ENCODE measurements at regions not wholly inside any gene's neighbourhood (a gene's known extent, or its start where the extent isn't known, plus 50 kb on each side); places are given as distances from the start of the nearest gene placed in this dataset.

DNA sequence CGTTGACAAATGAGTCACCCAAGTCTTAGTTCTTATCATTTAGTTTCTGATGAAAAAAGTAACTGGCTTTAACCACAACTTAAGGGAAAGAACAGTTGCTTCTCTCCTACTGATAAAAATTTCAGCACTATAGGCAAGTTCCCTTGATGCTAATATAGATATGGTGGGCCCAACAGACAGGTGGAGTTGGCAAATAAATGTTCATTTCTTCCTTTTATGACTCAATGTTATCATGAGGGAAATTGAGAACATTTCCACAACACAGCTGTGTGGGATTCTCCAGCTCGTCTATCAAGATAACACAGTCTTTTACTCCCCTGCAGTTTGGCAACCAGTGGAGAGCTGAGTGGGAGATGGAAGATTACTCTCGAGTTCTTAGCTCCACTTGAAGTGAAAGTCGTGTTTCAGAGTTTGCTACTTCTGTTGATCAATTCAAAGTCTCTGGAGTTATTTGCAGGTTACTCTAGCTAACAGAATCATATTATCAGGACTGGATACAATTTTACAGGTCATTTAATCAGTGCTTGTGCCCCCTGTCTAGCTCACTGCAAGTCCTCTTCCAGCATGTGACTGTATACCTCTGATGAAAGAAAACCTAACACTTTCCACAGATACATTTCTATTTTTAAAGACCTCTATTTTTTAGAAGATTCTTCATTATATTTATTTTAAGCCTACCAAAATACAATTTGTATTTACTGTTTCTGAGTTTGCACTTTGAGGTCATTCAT is 270.6 kb upstream of the GK2 start:
- no peak for TF ChIP-seq CTCF (IDR thresholded peaks at IDR 0.05)
- TF ChIP-seq POLR2A (IDR thresholded peaks at IDR 0.05): no peak
